Osteoblast (primary cell): ENCODE measurements at regions not wholly inside any gene's neighbourhood (a gene's known extent, or its start where the extent isn't known, plus 50 kb on each side); places are given as distances from the start of the nearest gene placed in this dataset.
"Not testable (repeated sequence)": the region's sequence is repeated elsewhere in the genome, so short reads cannot be mapped to it uniquely, and the experiment has no call there.

ENCODE experiments used
- DNase-seq: peaks from one replicate; pipeline ENCODE4 v3.0.0; 2011; ENCODE audit warnings: low spot score, mixed read lengths; ENCODE audit not compliant: insufficient read length; ENCODE audit errors: missing footprints
- H2AFZ ChIP-seq: 2 replicates; pipeline ENCODE4 v1.6.0; 2011; ENCODE audit warnings: mild to moderate bottlenecking, low read length
- H3K27ac ChIP-seq: 2 replicates; pipeline ENCODE4 v1.5.1; 2011; ENCODE audit warnings: mild to moderate bottlenecking, low read depth, low read length, moderate library complexity
- H3K27me3 ChIP-seq: 2 replicates; pipeline ENCODE4 v1.6.0; 2012; ENCODE audit warnings: mild to moderate bottlenecking, control low read depth, inconsistent platforms, low read length, moderate library complexity; ENCODE audit not compliant: insufficient read depth
- H3K36me3 ChIP-seq: 2 replicates; pipeline ENCODE4 v1.5.1; 2011; ENCODE audit warnings: mild to moderate bottlenecking, low read length, control low read depth, moderate library complexity; ENCODE audit not compliant: insufficient read depth
- H3K4me1 ChIP-seq: 2 replicates; pipeline ENCODE4 v1.5.1; 2011; ENCODE audit warnings: mild to moderate bottlenecking, low read length, control low read depth, moderate library complexity; ENCODE audit not compliant: insufficient read depth
- H3K4me2 ChIP-seq: 2 replicates; pipeline ENCODE4 v1.6.0; 2011; ENCODE audit warnings: mild to moderate bottlenecking, low read length; ENCODE audit not compliant: insufficient read depth
- H3K4me3 ChIP-seq: fragments of 200-600 bp; sonication (generic); 3 replicates; pipeline ENCODE4 v1.5.1; 2012; ENCODE audit warnings: mild to moderate bottlenecking, low read length, inconsistent platforms; ENCODE audit not compliant: insufficient read depth
- H3K79me2 ChIP-seq: 2 replicates; pipeline ENCODE4 v1.6.0; 2012; ENCODE audit warnings: mild to moderate bottlenecking, low read length, control low read depth, inconsistent platforms; ENCODE audit not compliant: insufficient read depth
- H3K9me3 ChIP-seq: 2 replicates; pipeline ENCODE4 v1.5.1; 2011; ENCODE audit warnings: low read depth, low read length, control low read depth
- H4K20me1 ChIP-seq: 2 replicates; pipeline ENCODE4 v1.6.0; 2012; ENCODE audit warnings: mild to moderate bottlenecking, low read length, control low read depth; ENCODE audit not compliant: insufficient read depth
- TF ChIP-seq, protein P1 (sequence below): IDR thresholded peaks from 2 replicates; pipeline ENCODE4 v1.5.1; 2011; ENCODE audit warnings: mild to moderate bottlenecking, low read depth, low read length, moderate library complexity; ENCODE audit errors: extremely low read depth

DNA sequence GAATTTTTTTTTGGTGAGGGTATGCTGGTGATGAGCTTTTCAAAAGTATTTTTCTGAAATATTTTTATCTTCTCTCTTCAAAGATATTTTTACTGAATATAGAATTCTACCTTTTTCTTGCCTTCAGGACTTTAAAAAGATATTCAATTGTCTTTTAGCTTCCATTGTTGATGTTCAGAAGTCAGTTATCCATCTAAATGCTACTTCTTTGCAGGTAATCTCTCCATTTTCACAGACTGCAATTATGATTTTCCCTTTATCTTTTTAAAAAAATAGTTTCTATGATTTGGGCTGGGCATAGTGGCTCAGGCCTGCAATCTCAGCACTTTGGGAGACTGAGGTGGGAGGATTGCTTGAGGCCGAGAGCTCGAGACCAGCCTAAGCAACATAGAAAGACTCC, 222.4 kb downstream of the IL20RB start:
- H3K27ac ChIP-seq = no peak overlapping the region
- H3K27me3 ChIP-seq = no peaks in the 10 kb centered on the region
- H3K9me3 ChIP-seq = no peaks in the 10 kb centered on the region
- no peak for DNase-seq
- TF ChIP-seq, protein P1, sequence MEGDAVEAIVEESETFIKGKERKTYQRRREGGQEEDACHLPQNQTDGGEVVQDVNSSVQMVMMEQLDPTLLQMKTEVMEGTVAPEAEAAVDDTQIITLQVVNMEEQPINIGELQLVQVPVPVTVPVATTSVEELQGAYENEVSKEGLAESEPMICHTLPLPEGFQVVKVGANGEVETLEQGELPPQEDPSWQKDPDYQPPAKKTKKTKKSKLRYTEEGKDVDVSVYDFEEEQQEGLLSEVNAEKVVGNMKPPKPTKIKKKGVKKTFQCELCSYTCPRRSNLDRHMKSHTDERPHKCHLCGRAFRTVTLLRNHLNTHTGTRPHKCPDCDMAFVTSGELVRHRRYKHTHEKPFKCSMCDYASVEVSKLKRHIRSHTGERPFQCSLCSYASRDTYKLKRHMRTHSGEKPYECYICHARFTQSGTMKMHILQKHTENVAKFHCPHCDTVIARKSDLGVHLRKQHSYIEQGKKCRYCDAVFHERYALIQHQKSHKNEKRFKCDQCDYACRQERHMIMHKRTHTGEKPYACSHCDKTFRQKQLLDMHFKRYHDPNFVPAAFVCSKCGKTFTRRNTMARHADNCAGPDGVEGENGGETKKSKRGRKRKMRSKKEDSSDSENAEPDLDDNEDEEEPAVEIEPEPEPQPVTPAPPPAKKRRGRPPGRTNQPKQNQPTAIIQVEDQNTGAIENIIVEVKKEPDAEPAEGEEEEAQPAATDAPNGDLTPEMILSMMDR = no peak
- no peaks in the 10 kb centered on the region for H3K79me2 ChIP-seq
- H2AFZ ChIP-seq = no peak overlapping the region
- no peak overlapping the region for H3K4me3 ChIP-seq
- no peaks in the 10 kb centered on the region for H4K20me1 ChIP-seq
- H3K4me2 ChIP-seq = no peak overlapping the region
- no peaks in the 10 kb centered on the region for H3K4me1 ChIP-seq
- no peaks in the 10 kb centered on the region for H3K36me3 ChIP-seq

DNA sequence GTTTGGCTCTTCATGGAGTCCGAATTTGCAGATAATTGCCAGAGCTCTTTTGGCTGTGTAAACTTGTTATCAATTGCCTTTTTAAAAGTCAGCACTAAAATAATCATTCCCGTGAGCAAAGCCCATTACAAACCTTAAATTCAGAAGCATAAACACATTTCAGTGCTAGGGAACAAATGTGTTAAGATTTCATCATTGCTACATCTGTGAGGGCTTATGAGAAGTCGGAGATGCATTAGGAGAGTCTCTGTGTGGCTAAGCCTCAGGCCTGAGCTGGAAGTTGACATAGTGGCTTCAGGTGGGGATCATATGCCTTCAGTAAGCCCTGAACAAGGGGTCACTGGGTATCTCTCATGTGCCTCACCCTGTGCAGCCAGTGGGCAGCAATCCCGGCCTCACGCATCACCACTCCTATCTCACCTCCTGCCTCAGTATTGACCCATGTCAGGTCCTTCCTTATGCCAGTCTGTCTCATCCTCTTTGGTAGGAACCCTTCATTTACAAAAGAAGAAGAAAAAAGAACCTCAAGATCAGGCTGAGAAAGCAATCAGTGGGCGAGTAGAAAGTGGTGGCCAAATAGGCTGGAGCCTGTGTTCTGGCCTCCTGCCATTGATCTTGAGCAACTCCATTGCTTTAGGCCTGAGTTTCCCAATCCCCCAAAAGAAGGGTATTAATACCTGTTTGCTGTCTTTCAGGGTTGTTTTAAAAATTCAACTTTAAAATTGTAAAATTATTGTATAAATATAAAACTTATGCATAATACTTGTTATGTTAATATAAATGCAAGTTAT, 233.5 kb downstream of the IL20RB start:
- Histone ChIP-seq H3K4me2 (no peak overlapping the region), H3K4me1 (no peaks in the 10 kb centered on the region), H3K79me2 (no peaks in the 10 kb centered on the region), H3K9me3 (no peaks in the 10 kb centered on the region), H3K27me3 (no peaks in the 10 kb centered on the region), H3K36me3 (no peaks in the 10 kb centered on the region), H3K4me3 (no peak overlapping the region), H2AFZ (no peak overlapping the region), H3K27ac (no peak overlapping the region), H4K20me1 (no peaks in the 10 kb centered on the region)
- TF ChIP-seq, protein P1 = no peak
- DNase-seq = no peak

DNA sequence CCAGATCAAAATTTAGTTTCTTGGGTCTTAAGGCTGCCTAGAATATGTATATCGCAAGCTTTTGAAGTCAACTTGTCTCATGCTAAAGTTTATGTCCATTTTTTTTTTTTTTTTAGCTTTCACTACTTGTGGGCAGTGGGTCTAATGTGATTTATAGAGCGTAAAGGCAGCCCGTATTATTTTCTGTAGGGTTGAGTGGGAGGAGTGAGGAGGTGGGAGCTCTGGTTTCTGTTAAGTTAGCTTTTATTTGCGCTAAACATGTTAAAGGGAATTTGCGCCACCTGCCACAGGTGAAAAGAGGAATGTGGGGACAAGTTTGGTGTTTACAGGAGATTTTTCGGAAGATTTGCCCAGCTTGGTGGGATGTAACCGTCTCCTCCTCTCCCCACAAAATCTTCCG, 234.2 kb downstream of the IL20RB start:
- Histone ChIP-seq H3K4me3 (no peak overlapping the region), H3K4me1 (no peaks in the 10 kb centered on the region), H3K79me2 (no peaks in the 10 kb centered on the region), H3K36me3 (no peaks in the 10 kb centered on the region), H4K20me1 (no peaks in the 10 kb centered on the region), H3K9me3 (no peaks in the 10 kb centered on the region), H3K27me3 (no peaks in the 10 kb centered on the region), H3K27ac (no peak overlapping the region), H2AFZ (no peak overlapping the region), H3K4me2 (no peak overlapping the region)
- no peak for DNase-seq
- TF ChIP-seq, protein P1 = no peak

DNA sequence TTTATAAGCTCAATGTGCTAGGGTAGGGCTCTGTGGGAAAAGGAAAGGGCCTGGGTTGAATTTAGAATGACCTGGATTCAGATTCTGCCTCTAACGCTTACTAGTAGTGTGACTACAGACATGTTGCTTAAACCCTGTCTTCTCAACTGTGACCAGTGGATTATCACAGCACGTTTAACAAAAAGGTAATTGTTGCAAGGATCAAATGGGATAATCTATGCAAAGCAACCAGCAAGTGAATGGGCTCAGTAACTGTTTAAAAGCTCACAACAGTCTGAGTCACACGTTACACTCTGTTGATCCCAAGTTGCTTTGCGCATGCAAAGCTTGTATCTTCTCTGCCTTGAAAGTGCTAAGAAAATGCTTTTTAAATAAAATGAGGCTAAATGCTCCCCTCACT, 236.5 kb downstream of the IL20RB start:
- H3K4me1 ChIP-seq = no peaks in the 10 kb centered on the region
- no peaks in the 10 kb centered on the region for H3K27me3 ChIP-seq
- H3K4me2 ChIP-seq = no peak overlapping the region
- TF ChIP-seq, protein P1 = no peak
- H2AFZ ChIP-seq = no peak overlapping the region
- no peak overlapping the region for H3K27ac ChIP-seq
- H3K9me3 ChIP-seq = no peaks in the 10 kb centered on the region
- no peaks in the 10 kb centered on the region for H4K20me1 ChIP-seq
- H3K36me3 ChIP-seq = no peaks in the 10 kb centered on the region
- no peak overlapping the region for H3K4me3 ChIP-seq
- H3K79me2 ChIP-seq = no peaks in the 10 kb centered on the region
- no peak for DNase-seq

DNA sequence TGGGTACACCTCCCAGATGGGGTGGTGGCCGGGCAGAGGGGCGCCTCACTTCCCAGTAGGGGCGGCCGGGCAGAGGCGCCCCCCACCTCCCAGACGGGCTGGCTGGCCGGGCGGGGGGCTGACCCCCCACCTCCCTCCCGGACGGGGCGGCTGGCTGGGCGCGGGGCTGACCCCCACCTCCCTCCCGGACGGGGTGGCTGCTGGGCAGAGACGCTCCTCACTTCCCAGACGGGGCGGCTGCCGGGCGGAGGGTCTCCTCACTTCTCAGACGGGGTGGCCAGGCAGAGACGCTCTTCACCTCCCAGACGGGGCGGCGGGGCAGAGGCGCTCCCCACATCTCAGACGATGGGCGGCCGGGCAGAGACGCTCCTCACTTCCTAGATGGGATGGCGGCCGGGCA, 240.6 kb downstream of the IL20RB start:
- not testable (repeated sequence) for H3K36me3 ChIP-seq, H3K4me3 ChIP-seq, H3K4me2 ChIP-seq, H3K4me1 ChIP-seq, H3K27me3 ChIP-seq, H3K27ac ChIP-seq, H3K9me3 ChIP-seq, H4K20me1 ChIP-seq, DNase-seq, H3K79me2 ChIP-seq, H2AFZ ChIP-seq
